ENCODE measurements at regions not wholly inside any gene's neighbourhood (a gene's known extent, or its start where the extent isn't known, plus 50 kb on each side); places are given as distances from the start of the nearest gene placed in this dataset.

DNA sequence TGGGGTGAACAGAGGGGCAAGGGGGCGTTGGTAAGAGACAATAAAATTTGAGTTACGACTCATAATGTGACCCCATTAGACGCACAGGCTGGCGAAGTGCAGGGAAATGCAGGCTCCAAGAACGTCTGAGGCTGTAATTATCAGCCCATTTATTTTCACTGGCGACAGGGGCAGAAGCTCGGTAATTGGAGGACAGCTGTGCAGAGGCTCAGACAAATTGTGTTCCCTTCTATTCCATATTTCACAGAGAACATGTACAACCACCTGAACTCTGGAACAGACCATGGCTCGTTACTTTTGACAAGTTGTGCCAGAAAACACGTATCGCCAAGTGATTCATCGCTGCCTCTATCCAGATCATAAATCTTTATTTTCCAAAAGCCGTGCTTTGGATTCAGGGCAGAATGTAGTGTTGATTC lies 137.3 kb upstream of the FRMD4A start:
- peaks cover 26% of the 10 kb centered on the region for H3K27me3 Mint-ChIP-seq
- no peaks in the 10 kb centered on the region for H3K9me3 Mint-ChIP-seq
- H3K4me1 Mint-ChIP-seq, result no peaks in the 10 kb centered on the region
- H3K4me3 Mint-ChIP-seq, result no peak overlapping the region
- intact Hi-C loops (cut with micrococcal nuclease), result no loop called here
- H3K36me3 Mint-ChIP-seq (ENCODE audit: low read depth), result no peaks in the 10 kb centered on the region
- H3K27ac Mint-ChIP-seq, result no peak overlapping the region
- no peak for DNase-seq

DNA sequence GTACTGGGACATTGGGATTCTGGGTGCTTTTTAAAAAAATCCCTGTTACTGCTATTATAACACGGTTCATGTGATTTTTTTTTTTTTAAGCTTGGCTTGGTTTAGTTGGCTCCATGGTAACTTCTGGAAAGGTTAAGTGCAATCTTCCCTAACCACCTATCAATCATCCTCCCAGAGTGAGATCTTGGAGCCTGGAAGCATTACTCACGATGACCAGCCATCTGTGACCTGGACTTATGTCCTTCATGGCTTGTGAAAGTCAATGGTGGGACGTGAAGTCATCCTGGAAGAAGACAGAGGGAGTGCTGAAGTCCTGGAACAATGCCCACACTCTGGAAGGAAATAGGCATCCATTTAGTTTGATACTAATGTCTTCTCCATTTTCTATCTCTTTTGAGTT lies 135.5 kb upstream of the FRMD4A start:
- Mint-ChIP-seq H3K9me3 (no peaks in the 10 kb centered on the region), H3K4me1 (no peaks in the 10 kb centered on the region), H3K27me3 (peaks cover 18% of the 10 kb centered on the region), H3K27ac (no peak overlapping the region), H3K36me3 (ENCODE audit: low read depth) (no peaks in the 10 kb centered on the region), H3K4me3 (no peak overlapping the region)
- DNase-seq, result no peak
- intact Hi-C loops (cut with micrococcal nuclease), result no loop called here

DNA sequence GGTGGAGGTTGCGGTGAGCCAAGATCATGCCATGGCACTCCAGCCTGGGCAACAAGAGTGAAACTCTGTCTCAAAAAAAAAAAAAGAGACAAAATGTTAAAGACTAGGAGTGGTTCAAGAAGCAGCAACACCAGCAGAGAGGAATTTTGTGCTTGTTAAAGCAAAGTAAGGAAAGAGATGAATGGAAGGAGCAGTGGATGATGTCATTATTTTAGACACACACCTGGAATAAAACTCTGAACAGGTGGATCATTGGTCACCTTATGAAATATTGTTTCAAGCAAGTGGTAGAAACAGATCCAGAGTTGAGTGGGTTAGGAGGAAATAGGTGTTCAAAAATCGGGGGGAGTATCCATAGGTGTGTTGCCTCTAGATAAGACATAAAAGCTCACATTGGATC lies 129.7 kb upstream of the FRMD4A start:
- no peaks in the 10 kb centered on the region for H3K36me3 Mint-ChIP-seq (ENCODE audit: low read depth)
- peaks cover 6% of the 10 kb centered on the region for H3K9me3 Mint-ChIP-seq
- no peak for DNase-seq
- no peak overlapping the region for H3K4me3 Mint-ChIP-seq
- H3K27me3 Mint-ChIP-seq, result peaks cover 11% of the 10 kb centered on the region
- intact Hi-C loops (cut with micrococcal nuclease), result no loop called here
- no peaks in the 10 kb centered on the region for H3K4me1 Mint-ChIP-seq
- H3K27ac Mint-ChIP-seq, result no peak overlapping the region

DNA sequence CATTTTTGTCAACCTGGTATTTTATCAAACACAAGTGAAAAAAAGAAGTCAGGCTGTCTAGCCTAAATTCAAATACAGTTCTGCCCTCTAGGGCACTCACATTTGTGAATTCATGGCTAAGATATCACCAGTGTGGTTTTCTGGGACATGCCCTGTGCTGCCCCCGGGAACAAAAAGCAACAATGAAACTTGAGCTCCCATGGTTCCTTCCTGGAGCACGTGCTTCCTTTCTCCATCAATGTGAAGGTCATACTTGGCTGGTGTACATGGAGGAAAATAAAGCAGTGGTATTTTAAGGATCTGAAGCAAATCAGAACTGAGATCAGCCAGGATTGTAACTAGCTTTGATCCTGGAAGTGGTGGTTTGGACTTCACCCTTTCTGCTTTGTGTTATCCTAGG lies 128.9 kb upstream of the FRMD4A start:
- intact Hi-C loops (cut with micrococcal nuclease), result no loop called here
- H3K36me3 Mint-ChIP-seq (ENCODE audit: low read depth), result no peaks in the 10 kb centered on the region
- peaks cover 6% of the 10 kb centered on the region for H3K9me3 Mint-ChIP-seq
- peaks cover 11% of the 10 kb centered on the region for H3K27me3 Mint-ChIP-seq
- no peak overlapping the region for H3K4me3 Mint-ChIP-seq
- H3K27ac Mint-ChIP-seq, result no peak overlapping the region
- no peaks in the 10 kb centered on the region for H3K4me1 Mint-ChIP-seq
- DNase-seq, result no peak

DNA sequence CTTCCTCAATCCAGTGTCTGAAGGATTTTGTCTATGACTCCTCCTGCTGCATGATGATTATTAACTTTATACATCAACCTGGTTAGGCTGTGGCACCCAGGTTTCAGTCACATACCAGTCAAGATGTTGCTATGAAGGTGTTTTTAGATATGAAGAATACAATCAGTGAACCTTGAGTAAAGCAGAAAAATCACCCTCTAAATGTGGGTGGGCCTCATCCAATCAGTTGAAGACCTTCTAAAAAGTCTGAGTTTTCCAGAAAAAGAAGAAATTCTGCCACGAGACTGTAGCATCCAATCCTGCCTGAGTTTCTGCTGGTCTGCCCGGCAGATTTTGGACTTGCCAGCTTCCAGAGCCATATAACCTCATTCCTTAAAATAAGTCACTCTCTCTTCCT lies 126.1 kb upstream of the FRMD4A start:
- Mint-ChIP-seq H3K4me1 (no peaks in the 10 kb centered on the region), H3K36me3 (ENCODE audit: low read depth) (no peaks in the 10 kb centered on the region), H3K4me3 (no peak overlapping the region), H3K27me3 (peaks cover 11% of the 10 kb centered on the region), H3K27ac (no peak overlapping the region), H3K9me3 (peaks cover 6% of the 10 kb centered on the region)
- intact Hi-C loops (cut with micrococcal nuclease), result no loop called here
- no peak for DNase-seq

DNA sequence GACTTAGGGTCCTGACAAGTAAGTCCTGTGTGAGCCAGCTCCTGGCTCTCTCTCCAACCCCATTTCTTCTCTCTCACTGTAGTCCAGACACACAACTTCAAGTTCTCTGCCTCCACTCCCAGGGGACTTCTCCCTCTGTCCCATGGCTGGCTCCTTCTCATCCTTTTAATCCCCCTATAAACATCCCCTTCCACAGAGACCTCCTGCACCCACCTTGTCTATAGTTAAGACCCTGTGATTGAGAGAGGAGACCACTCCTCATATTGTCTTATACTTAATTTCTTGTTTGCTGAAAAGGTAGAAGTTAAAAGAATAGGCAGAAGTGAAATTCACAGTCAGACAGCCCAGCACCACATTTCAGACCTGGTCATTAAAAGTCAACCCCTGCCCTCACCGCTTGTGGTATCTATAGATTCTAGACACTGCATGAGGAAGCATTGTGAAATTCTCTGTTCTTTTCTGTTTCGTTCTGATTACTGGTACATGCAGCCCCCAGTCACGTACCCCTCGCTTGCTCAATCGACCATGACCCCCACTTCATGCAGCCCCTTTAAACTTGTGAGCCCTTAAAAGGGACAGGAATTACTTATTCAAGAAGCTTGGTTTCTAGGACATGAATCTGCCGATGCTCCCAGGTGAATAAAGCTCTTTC lies 125.6 kb upstream of the FRMD4A start:
- H3K9me3 Mint-ChIP-seq, result peaks cover 6% of the 10 kb centered on the region
- DNase-seq, result no peak
- intact Hi-C loops (cut with micrococcal nuclease), result no loop called here
- peaks cover 9% of the 10 kb centered on the region for H3K27me3 Mint-ChIP-seq
- H3K27ac Mint-ChIP-seq, result no peak overlapping the region
- no peak overlapping the region for H3K4me3 Mint-ChIP-seq
- no peaks in the 10 kb centered on the region for H3K4me1 Mint-ChIP-seq
- H3K36me3 Mint-ChIP-seq (ENCODE audit: low read depth), result no peaks in the 10 kb centered on the region

DNA sequence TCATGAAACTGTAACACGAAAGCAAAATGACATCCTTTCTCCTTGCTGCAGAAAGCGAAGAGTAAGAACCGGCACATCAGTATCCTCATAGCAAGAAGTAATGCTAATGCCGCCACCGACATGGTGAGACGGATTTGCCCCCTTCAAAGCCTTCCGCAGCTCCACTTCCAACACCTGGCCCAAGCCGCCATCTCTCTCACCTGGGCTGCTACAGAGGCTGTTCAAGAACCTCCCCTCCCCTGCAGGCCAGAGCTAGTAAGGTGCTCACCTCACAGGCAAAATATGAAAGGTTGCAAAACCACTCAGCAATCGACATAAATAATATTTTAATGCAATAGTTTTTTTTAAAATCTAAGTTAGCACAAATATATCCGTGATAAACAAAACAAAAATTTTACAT lies 123.9 kb upstream of the FRMD4A start:
- H3K9me3 Mint-ChIP-seq, result peaks cover 9% of the 10 kb centered on the region
- H3K27me3 Mint-ChIP-seq, result peaks cover 3% of the 10 kb centered on the region
- H3K4me3 Mint-ChIP-seq, result no peak overlapping the region
- no peak overlapping the region for H3K27ac Mint-ChIP-seq
- intact Hi-C loops (cut with micrococcal nuclease), result no loop called here
- H3K4me1 Mint-ChIP-seq, result no peaks in the 10 kb centered on the region
- no peak for DNase-seq
- H3K36me3 Mint-ChIP-seq (ENCODE audit: low read depth), result no peaks in the 10 kb centered on the region

DNA sequence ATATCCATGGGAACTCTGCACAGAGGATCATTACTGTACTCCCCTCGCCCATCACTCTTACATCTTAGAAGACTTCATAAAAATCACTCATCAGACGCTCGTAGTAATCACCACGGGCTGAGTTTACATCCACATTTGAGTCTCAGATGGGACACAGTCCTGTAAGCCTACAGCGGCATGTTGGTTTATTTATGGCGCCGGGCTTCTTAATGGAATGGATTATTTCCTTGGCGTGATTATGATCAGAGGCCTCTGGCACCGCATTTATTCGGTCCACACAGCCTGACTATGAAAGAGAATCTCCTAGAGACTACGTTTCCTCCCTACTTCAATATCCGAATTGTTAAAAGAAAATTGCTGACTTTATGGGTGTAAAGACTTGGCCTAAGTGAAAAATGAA lies 123.5 kb upstream of the FRMD4A start:
- H3K9me3 Mint-ChIP-seq, result peaks cover 11% of the 10 kb centered on the region
- peaks cover 3% of the 10 kb centered on the region for H3K27me3 Mint-ChIP-seq
- DNase-seq, result no peak

DNA sequence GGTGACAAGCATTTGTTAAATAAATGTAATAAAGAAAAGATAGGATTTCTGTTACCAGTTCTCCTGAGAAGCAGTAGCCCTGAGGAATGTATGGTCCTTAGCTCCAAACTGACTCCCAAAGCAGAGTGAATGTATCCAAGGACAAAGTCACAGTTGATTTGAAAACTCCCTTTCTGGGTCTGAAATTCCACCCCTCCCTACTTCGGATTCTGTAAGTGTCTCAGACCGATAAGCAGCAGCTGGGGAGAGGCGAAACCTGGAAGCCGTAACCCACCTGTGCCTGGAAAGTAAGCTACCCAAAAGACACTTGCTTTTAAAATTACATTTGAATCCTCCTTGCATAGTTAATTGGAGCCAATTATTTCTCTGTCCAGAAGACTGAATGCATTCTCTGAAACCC lies 122.9 kb upstream of the FRMD4A start:
- Mint-ChIP-seq H3K4me1 (no peaks in the 10 kb centered on the region), H3K4me3 (no peak overlapping the region), H3K9me3 (peaks cover 13% of the 10 kb centered on the region), H3K36me3 (ENCODE audit: low read depth) (no peaks in the 10 kb centered on the region), H3K27ac (no peak overlapping the region), H3K27me3 (peaks cover 3% of the 10 kb centered on the region)
- no peak for DNase-seq
- intact Hi-C loops (cut with micrococcal nuclease), result no loop called here

More for the DNA sequence above, 123.5 kb upstream of the FRMD4A start:
- Mint-ChIP-seq H3K27ac (no peak overlapping the region), H3K4me3 (no peak overlapping the region), H3K36me3 (ENCODE audit: low read depth) (no peaks in the 10 kb centered on the region), H3K4me1 (no peaks in the 10 kb centered on the region)
- intact Hi-C loops (cut with micrococcal nuclease), result no loop called here

DNA sequence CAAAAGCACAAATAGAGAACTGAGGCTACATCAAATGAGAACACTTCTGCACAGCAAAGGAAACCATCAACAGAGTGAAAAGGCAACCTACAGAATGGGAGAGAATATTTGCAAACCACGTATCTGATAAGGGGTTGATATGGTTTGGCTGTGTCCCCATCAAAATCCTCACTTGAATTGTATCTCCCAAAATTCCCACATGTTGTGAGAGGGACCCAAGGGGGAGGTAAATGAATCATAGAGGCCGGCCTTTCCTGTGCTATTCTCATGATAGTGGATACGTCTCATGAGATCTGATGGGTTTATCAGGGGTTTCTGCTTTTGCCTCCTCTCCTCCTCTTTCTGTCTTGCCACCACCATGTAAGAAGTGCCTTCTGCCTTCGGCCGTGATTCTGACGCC lies 120.6 kb upstream of the FRMD4A start:
- DNase-seq, result no peak
- peaks cover 8% of the 10 kb centered on the region for H3K9me3 Mint-ChIP-seq
- H3K27me3 Mint-ChIP-seq, result no peaks in the 10 kb centered on the region
- no peak overlapping the region for H3K27ac Mint-ChIP-seq
- no peak overlapping the region for H3K4me3 Mint-ChIP-seq
- intact Hi-C loops (cut with micrococcal nuclease), result no loop called here
- H3K4me1 Mint-ChIP-seq, result no peaks in the 10 kb centered on the region
- no peaks in the 10 kb centered on the region for H3K36me3 Mint-ChIP-seq (ENCODE audit: low read depth)

DNA sequence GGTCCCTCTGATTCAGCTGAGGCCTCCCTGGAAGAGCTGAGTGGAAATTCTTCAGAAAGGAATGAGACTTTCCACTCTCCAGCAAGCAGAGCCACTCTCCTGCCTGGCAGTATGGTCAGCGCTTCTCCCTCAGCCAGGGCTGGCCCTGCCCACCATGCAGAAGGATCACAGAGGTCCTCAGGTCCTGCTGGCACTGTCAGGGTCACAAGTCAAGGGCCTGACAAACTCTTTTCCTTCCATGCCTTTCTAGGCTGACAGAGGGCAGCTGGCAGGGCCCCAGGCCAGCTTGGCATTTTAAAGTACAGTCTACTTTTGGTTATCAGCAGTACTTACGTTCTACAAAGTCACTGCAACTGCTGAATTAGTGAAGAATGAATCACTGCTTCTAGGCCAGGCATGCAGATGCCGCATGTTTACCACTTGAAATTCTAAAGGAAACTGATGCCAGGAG lies 119.3 kb upstream of the FRMD4A start:
- no peak for DNase-seq
- H3K9me3 Mint-ChIP-seq, result peaks cover 8% of the 10 kb centered on the region
- H3K36me3 Mint-ChIP-seq (ENCODE audit: low read depth), result no peaks in the 10 kb centered on the region
- peak overlapping the region; percentile 64 for H3K27ac Mint-ChIP-seq
- intact Hi-C loops (cut with micrococcal nuclease), result no loop called here
- no peak overlapping the region for H3K4me3 Mint-ChIP-seq
- H3K27me3 Mint-ChIP-seq, result peaks cover 4% of the 10 kb centered on the region
- H3K4me1 Mint-ChIP-seq, result no peaks in the 10 kb centered on the region

DNA sequence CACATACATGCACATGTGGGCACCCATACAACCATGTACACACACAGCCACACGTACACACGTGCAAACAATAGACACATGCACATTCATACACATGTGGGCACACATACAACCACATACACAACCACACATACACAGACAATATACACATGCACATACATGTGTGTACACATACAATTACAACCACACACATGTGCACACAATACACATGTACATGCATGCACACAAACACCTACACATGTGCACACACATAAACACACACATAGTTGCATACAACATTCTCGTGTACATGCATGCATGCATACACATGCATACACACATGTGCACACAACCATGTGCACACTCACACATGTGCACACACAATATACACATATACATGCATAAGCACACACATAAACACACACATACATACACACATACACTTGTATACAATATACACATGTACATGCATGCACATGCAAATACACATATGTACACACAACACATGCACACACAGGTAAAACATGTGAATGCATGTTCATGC lies 118.6 kb upstream of the FRMD4A start:
- Mint-ChIP-seq H3K36me3 (ENCODE audit: low read depth) (no peaks in the 10 kb centered on the region), H3K4me1 (no peaks in the 10 kb centered on the region), H3K27me3 (peaks cover 8% of the 10 kb centered on the region), H3K4me3 (no peak overlapping the region), H3K27ac (peak overlapping the region; percentile 64), H3K9me3 (peaks cover 8% of the 10 kb centered on the region)
- intact Hi-C loops (cut with micrococcal nuclease), result no loop called here
- DNase-seq, result no peak

DNA sequence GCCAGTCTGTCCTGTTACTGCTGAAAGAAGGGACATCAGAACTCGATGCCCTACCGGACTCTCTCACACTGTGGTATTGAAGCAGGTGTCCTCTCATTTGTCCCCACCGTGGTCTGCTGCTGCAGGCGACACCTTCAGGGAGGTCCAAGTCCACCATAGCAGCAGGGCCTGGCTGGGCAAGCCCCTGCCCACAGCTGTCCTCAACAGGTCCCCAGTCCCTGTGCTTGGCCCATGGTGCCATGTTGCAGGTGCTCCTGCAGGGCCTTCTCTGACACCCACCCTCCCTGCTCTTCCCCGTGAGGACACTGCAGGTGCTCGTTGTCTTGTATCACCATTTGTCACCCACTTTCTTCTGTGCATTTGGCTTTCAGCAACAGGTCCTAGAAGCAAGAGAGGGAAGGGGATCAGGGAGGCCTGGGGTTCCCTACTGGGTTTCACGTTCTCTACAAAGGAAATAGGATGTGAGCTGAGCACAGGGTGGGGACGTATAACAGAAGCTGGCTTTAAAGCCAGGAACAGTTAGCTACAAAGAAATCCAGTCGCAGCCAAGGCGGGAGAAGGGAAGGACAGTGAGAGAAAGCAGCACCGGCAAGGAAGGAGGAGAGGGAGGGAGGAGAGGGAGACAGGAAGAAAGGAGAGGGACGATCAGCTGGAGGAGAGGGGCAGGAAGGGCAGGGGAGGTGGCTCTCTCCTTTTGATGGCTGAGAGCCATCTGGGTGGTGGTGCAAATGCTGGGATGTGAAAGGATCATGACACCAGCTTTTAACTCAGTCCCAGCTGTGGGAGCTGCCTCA lies 117.7 kb upstream of the FRMD4A start:
- Mint-ChIP-seq H3K36me3 (ENCODE audit: low read depth) (no peaks in the 10 kb centered on the region), H3K4me3 (no peak overlapping the region), H3K4me1 (no peaks in the 10 kb centered on the region), H3K9me3 (peaks cover 8% of the 10 kb centered on the region), H3K27me3 (peaks cover 9% of the 10 kb centered on the region), H3K27ac (no peak overlapping the region)
- intact Hi-C loops (cut with micrococcal nuclease), result no loop called here
- no peak for DNase-seq

DNA sequence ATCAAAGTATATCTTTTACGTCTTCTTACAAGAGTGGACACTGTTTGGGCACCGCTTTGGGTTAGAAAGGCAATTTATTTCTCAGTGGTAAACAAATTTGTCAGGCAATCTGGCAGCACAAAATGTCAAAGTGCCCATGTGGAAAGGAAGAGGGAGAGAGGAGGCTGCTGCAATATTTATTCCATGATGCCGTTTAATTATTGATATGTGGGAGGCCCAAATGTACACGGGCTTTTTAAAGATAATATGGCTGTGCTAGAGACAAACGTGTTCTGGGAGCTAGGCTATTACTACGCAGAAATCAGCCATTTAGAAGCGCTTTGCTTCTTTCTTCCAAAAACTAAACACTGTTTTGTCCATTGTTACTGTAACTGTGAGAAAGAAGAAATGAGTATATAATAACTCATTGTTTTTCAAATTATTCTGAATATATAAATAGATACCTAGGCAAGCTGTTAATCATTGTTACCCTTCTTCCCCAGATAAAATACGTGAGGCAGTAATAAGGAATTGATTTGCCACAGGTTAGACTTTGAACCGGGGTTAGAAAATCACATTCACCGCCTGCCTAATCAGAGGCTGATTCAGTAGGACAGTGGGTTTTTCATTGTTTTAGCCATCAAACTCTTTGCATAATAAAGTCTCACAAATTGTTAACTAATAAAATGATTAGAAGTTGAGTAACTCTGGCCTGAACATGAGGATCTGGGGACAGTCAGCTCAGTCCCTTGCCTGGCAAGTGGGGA lies 116.5 kb upstream of the FRMD4A start:
- no peak overlapping the region for H3K4me3 Mint-ChIP-seq
- H3K9me3 Mint-ChIP-seq, result peaks cover 8% of the 10 kb centered on the region
- DNase-seq, result no peak
- no peaks in the 10 kb centered on the region for H3K36me3 Mint-ChIP-seq (ENCODE audit: low read depth)
- no peak overlapping the region for H3K27ac Mint-ChIP-seq
- intact Hi-C loops (cut with micrococcal nuclease), result no loop called here
- H3K4me1 Mint-ChIP-seq, result no peaks in the 10 kb centered on the region
- H3K27me3 Mint-ChIP-seq, result peaks cover 15% of the 10 kb centered on the region

Measured in activated CD4-positive, alpha-beta T cell treated with anti-CD3 and anti-CD28 coated beads, Interleukin-2, amount 10 ng/mL, durations not matched to agents 24 days and 14 days (primary cell).